ENCODE measurements at regions not wholly inside any gene's neighbourhood (a gene's known extent, or its start where the extent isn't known, plus 50 kb on each side); places are given as distances from the start of the nearest gene placed in this dataset.

GRCh38 chr15:80350941-80351610 is 53.1 kb upstream of the ARNT2 start:
- TF ChIP-seq CTCF (IDR thresholded peaks at IDR 0.05; ENCODE audit: insufficient read depth, low read length, poor library complexity, severe bottlenecking) = no peak
- Histone ChIP-seq H3K27me3 (ENCODE audit: control insufficient read depth, insufficient read depth, low read length) (no peaks in the 10 kb centered on the region), H3K4me3 (ENCODE audit: low read depth, low read length) (no peak overlapping the region), H3K36me3 (ENCODE audit: control insufficient read depth, insufficient read depth, low read length) (no peaks in the 10 kb centered on the region)
- DNase-seq (ENCODE audit: low read depth) = no peak

Data from kidney epithelial cell (primary cell).